Body of pancreas (tissue), 4 donors: ENCODE measurements at regions not wholly inside any gene's neighbourhood (a gene's known extent, or its start where the extent isn't known, plus 50 kb on each side); places are given as distances from the start of the nearest gene placed in this dataset.
"Not testable (repeated sequence)": the region's sequence is repeated elsewhere in the genome, so short reads cannot be mapped to it uniquely, and the experiment has no call there.

Experiments used
- ATAC-seq: fragments of 150-250 bp; one replicate; pipeline ENCODE4 v1.9.1; 2016
- DNase-seq, 4 donors: peaks; one replicate each; pipeline ENCODE4 v3.0.0-alpha.2; 2019
- H3K27ac ChIP-seq, 4 donors: fragments of 200-600 bp; sonication (generic); 1 replicate in 3 of 4; 2 replicates in 1 of 4; pipeline versions ENCODE4 v1.5.1 to v1.6.1; 2016 to 2019; ENCODE audit warnings: mild to moderate bottlenecking in 1 of 4, mixed read lengths in 1 of 4, moderate library complexity in 1 of 4
- H3K27me3 ChIP-seq, 2 donors: fragments of 200-600 bp; sonication (generic); one replicate each; pipeline ENCODE4 v1.6.0; 2016; ENCODE audit warnings: mild to moderate bottlenecking in 1 of 2
- H3K36me3 ChIP-seq, 2 donors: fragments of 200-600 bp; sonication (generic); replicated peaks in 1 of 2; 2 replicates each; pipeline ENCODE4 v1.5.1; 2016; ENCODE audit warnings: low read depth in 2 of 2; ENCODE audit not compliant: insufficient read depth in 1 of 2
- H3K4me1 ChIP-seq: fragments of 200-600 bp; sonication (generic); one replicate; pipeline ENCODE4 v1.6.0; 2016
- H3K4me3 ChIP-seq, 2 donors: fragments of 200-600 bp; sonication (generic); 1 replicate in 1 of 2; 2 replicates in 1 of 2; pipeline ENCODE4 v1.5.1; 2016 to 2019
- H3K9me3 ChIP-seq, 3 donors: fragments of 200-600 bp; sonication (generic); 1 replicate in 2 of 3; 2 replicates in 1 of 3; pipeline ENCODE4 v1.5.1; 2016
- POLR2A ChIP-seq, 3 donors: fragments of 450-650 bp; IDR thresholded peaks; one replicate each; pipeline ENCODE4 v1.6.1; 2016; ENCODE audit warnings: antibody characterized with exemption in 3 of 3, mild to moderate bottlenecking in 2 of 3
- WGBS, 2 donors: methylation state at CpG; one replicate each; pipeline ENCODE4 v1.1.5; 2017; 5-methylcytosine and 5-hydroxymethylcytosine counted together
- intact Hi-C: fragments of 100-400 bp; cut with DNase I; formaldehyde crosslinking; loops from one replicate; pipeline ENCODE4 v1.15.1; 2023
- TF ChIP-seq, protein P1 (sequence below), 7 experiments: fragments of 450-650 bp in 4 of 7; fragments of 200-600 bp in 3 of 7; sonication (generic) in 3 of 7; IDR thresholded peaks; one replicate each; pipeline ENCODE4 v1.5.1; 2016 to 2019; ENCODE audit warnings: antibody characterized with exemption in 7 of 7

GRCh38 chr3:112757197-112757596 lies 89.5 kb downstream of the CD200R1L start:
- 51 to 54% methylated on average over 1 of the region's 1 CpG for WGBS, 2 donors
- TF ChIP-seq, protein P1, sequence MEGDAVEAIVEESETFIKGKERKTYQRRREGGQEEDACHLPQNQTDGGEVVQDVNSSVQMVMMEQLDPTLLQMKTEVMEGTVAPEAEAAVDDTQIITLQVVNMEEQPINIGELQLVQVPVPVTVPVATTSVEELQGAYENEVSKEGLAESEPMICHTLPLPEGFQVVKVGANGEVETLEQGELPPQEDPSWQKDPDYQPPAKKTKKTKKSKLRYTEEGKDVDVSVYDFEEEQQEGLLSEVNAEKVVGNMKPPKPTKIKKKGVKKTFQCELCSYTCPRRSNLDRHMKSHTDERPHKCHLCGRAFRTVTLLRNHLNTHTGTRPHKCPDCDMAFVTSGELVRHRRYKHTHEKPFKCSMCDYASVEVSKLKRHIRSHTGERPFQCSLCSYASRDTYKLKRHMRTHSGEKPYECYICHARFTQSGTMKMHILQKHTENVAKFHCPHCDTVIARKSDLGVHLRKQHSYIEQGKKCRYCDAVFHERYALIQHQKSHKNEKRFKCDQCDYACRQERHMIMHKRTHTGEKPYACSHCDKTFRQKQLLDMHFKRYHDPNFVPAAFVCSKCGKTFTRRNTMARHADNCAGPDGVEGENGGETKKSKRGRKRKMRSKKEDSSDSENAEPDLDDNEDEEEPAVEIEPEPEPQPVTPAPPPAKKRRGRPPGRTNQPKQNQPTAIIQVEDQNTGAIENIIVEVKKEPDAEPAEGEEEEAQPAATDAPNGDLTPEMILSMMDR (IDR thresholded peaks at IDR 0.05) = no peak
- no peak for TF ChIP-seq POLR2A (IDR thresholded peaks at IDR 0.05)
- ATAC-seq (no peak), DNase-seq (no peak)
- no peak overlapping the region for H3K4me3 ChIP-seq
- intact Hi-C loops = no loop called here
- H3K4me1 ChIP-seq = no peaks in the 10 kb centered on the region
- no peaks in the 10 kb centered on the region for H3K27me3 ChIP-seq
- no peak overlapping the region for H3K27ac ChIP-seq
- H3K9me3 ChIP-seq = no peaks in the 10 kb centered on the region
- H3K36me3 ChIP-seq = no peaks in the 10 kb centered on the region

GRCh38 chr3:112755845-112756613 lies 90.6 kb downstream of the CD200R1L start:
- H3K9me3 ChIP-seq = no peaks in the 10 kb centered on the region
- intact Hi-C loops = no loop called here
- TF ChIP-seq, protein P1 (IDR thresholded peaks at IDR 0.05) = no peak
- no peak for TF ChIP-seq POLR2A (IDR thresholded peaks at IDR 0.05)

GRCh38 chr3:112755046-112755445 lies 91.6 kb downstream of the CD200R1L start:
- H3K27me3 ChIP-seq, H3K27ac ChIP-seq, ATAC-seq, intact Hi-C loops, DNase-seq, H3K9me3 ChIP-seq, H3K4me1 ChIP-seq, H3K4me3 ChIP-seq, H3K36me3 ChIP-seq: not testable (repeated sequence)
- WGBS, 2 donors = 81 to 86% methylated on average over 13 of the region's 13 CpGs

More at GRCh38 chr3:112755845-112756613, 90.6 kb downstream of the CD200R1L start:
- no peak for ATAC-seq
- DNase-seq = no peak
- H3K27me3 ChIP-seq = no peaks in the 10 kb centered on the region
- 60 to 67% methylated on average over 4 of the region's 4 CpGs for whole genome bisulfite sequencing, 2 donors
- no peaks in the 10 kb centered on the region for H3K36me3 ChIP-seq
- H3K4me3 ChIP-seq = no peak overlapping the region
- H3K4me1 ChIP-seq = no peaks in the 10 kb centered on the region
- no peak overlapping the region for H3K27ac ChIP-seq

GRCh38 chr3:112751564-112752512 lies 94.8 kb downstream of the CD200R1L start:
- Histone ChIP-seq H3K36me3 (no peaks in the 10 kb centered on the region), H3K27me3 (no peaks in the 10 kb centered on the region), H3K9me3 (no peaks in the 10 kb centered on the region), H3K27ac (no peak overlapping the region), H3K4me3 (no peak overlapping the region), H3K4me1 (no peaks in the 10 kb centered on the region)
- ATAC-seq = no peak
- TF ChIP-seq, protein P1 (IDR thresholded peaks at IDR 0.05) = no peak
- no peak for TF ChIP-seq POLR2A (IDR thresholded peaks at IDR 0.05)
- intact Hi-C loops = no loop called here
- no peak for DNase-seq
- 61 to 73% methylated on average over 3 of the region's 3 CpGs for WGBS, 2 donors

DNA sequence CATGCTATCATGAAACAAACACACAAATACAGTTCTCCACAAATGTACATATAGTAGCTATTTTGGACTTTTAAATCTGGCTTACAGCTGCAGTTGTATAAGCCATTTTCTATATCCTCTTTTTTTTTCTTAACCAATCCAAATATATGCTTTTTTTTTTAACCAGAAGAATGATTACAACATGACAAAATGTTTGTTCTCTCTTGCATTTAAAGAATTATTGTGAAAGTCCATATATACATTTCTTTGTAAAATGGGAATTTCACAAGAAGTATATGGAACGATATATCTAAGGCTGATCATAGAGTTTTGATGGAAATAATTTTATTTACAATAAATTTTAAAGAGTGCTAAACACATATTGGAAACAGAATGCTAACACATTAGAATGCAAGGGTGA lies 95.6 kb downstream of the CD200R1L start:
- Histone ChIP-seq H3K36me3 (no peaks in the 10 kb centered on the region), H3K4me3 (no peak overlapping the region), H3K27ac (no peak overlapping the region), H3K9me3 (no peaks in the 10 kb centered on the region), H3K27me3 (no peaks in the 10 kb centered on the region), H3K4me1 (no peaks in the 10 kb centered on the region)
- WGBS, 2 donors = 62 to 91% methylated on average over 1 of the region's 1 CpG
- no peak for TF ChIP-seq POLR2A (IDR thresholded peaks at IDR 0.05)
- TF ChIP-seq, protein P1 (IDR thresholded peaks at IDR 0.05) = no peak
- DNase-seq = no peak
- intact Hi-C loops = no loop called here
- ATAC-seq = no peak
